SK-N-SH treated with all-trans-retinoic acid at 6 μM for 48 hours (cell line): ENCODE measurements at regions not wholly inside any gene's neighbourhood (a gene's known extent, or its start where the extent isn't known, plus 50 kb on each side); places are given as distances from the start of the nearest gene placed in this dataset.

ENCODE experiments used
- ATAC-seq: fragments of 200-7000 bp; cut with Tn5 transposase; 3 replicates; pipeline ENCODE4 v1.9.1; 2020; ENCODE audit warnings: mild to moderate bottlenecking, moderate library complexity
- ARNTL ChIP-seq: fragments of 450-650 bp; formaldehyde crosslinking; IDR thresholded peaks from 2 replicates; pipeline ENCODE4 v1.5.0; 2020; ENCODE audit warnings: low read depth, mild to moderate bottlenecking, moderate library complexity, borderline replicate concordance
- BACH2 ChIP-seq: fragments of 250-450 bp; sonication (Bioruptor Pico); IDR thresholded peaks from 2 replicates; pipeline ENCODE4 v1.9.0; 2021; ENCODE audit warnings: mild to moderate bottlenecking, borderline replicate concordance
- CREB5 ChIP-seq: fragments of 250-450 bp; sonication (Bioruptor Pico); IDR thresholded peaks from 2 replicates; pipeline ENCODE4 v1.5.1; 2020; ENCODE audit warnings: low read depth, mild to moderate bottlenecking, moderate library complexity
- CSRNP3 ChIP-seq: fragments of 250-450 bp; sonication (Bioruptor Pico); IDR thresholded peaks from 2 replicates; pipeline ENCODE4 v1.5.1; 2021; ENCODE audit warnings: mild to moderate bottlenecking, moderate library complexity
- ESRRG ChIP-seq: fragments of 250-450 bp; sonication (Bioruptor Pico); IDR thresholded peaks from 2 replicates; pipeline ENCODE4 v1.6.1; 2021; ENCODE audit warnings: mild to moderate bottlenecking
- GLIS3 ChIP-seq: fragments of 250-450 bp; sonication (Bioruptor Pico); IDR thresholded peaks from 2 replicates; pipeline ENCODE4 v1.5.0; 2020; ENCODE audit warnings: mild to moderate bottlenecking, moderate library complexity
- ISL1 ChIP-seq: fragments of 250-450 bp; sonication (Bioruptor Pico); IDR thresholded peaks from 2 replicates; pipeline ENCODE4 v2.1.2; 2022; ENCODE audit warnings: mild to moderate bottlenecking, moderate library complexity
- PATZ1 ChIP-seq: fragments of 250-450 bp; sonication (Bioruptor Pico); IDR thresholded peaks from 2 replicates; pipeline ENCODE4 v1.8.0; 2020; ENCODE audit warnings: mild to moderate bottlenecking, moderate library complexity, borderline replicate concordance
- POU6F1 ChIP-seq: fragments of 250-450 bp; sonication (Bioruptor Pico); IDR thresholded peaks from 2 replicates; pipeline ENCODE4 v1.8.0; 2021; ENCODE audit warnings: low read depth, mild to moderate bottlenecking, moderate library complexity, borderline replicate concordance
- PPARA ChIP-seq: fragments of 250-450 bp; sonication (Bioruptor Pico); IDR thresholded peaks from 2 replicates; pipeline ENCODE4 v1.5.0; 2020; ENCODE audit warnings: mild to moderate bottlenecking, borderline replicate concordance
- SNAI2 ChIP-seq: fragments of 250-450 bp; sonication (Bioruptor Pico); IDR thresholded peaks from 2 replicates; pipeline ENCODE4 v1.5.0; 2020; ENCODE audit warnings: mild to moderate bottlenecking, moderate library complexity
- TCF4 ChIP-seq: fragments of 250-450 bp; sonication (Bioruptor Pico); IDR thresholded peaks from 2 replicates; pipeline ENCODE4 v1.8.0; 2021; ENCODE audit warnings: mild to moderate bottlenecking, moderate library complexity, borderline replicate concordance
- TOX ChIP-seq: fragments of 250-450 bp; sonication (Bioruptor Pico); IDR thresholded peaks from 2 replicates; pipeline ENCODE4 v1.8.0; 2021; ENCODE audit warnings: mild to moderate bottlenecking, moderate library complexity, borderline replicate concordance
- TSHZ2 ChIP-seq: fragments of 250-450 bp; sonication (Bioruptor Pico); IDR thresholded peaks from 2 replicates; pipeline ENCODE4 v1.5.0; 2020; ENCODE audit warnings: mild to moderate bottlenecking, moderate library complexity
- ZC3H10 ChIP-seq: fragments of 250-450 bp; sonication (Bioruptor Pico); IDR thresholded peaks from 2 replicates; pipeline ENCODE4 v1.5.1; 2021; ENCODE audit warnings: mild to moderate bottlenecking, moderate library complexity
- ZFP3 ChIP-seq: fragments of 250-450 bp; sonication (Bioruptor Pico); IDR thresholded peaks from 2 replicates; pipeline ENCODE4 v1.5.0; 2020; ENCODE audit warnings: mild to moderate bottlenecking, moderate library complexity
- ZFP30 ChIP-seq: fragments of 450-650 bp; formaldehyde crosslinking; IDR thresholded peaks from 2 replicates; pipeline ENCODE4 v1.5.0; 2022; ENCODE audit warnings: mild to moderate bottlenecking, moderate library complexity
- ZNF70 ChIP-seq: fragments of 450-650 bp; formaldehyde crosslinking; IDR thresholded peaks from 2 replicates; pipeline ENCODE4 v1.5.0; 2020; ENCODE audit warnings: mild to moderate bottlenecking, moderate library complexity
- ZNF8 ChIP-seq: fragments of 450-650 bp; formaldehyde crosslinking; IDR thresholded peaks from 2 replicates; pipeline ENCODE4 v1.5.0; 2020; ENCODE audit warnings: mild to moderate bottlenecking, moderate library complexity

- TF ChIP-seq CREB5 (CRISPR knock-in tag) (no peak), POU6F1 (no peak), ZFP30 (CRISPR knock-in tag) (no peak), ESRRG (no peak), GLIS3 (CRISPR knock-in tag) (no peak), SNAI2 (CRISPR knock-in tag) (no peak), CSRNP3 (CRISPR knock-in tag) (no peak), ISL1 (CRISPR knock-in tag) (no peak), ZFP3 (CRISPR knock-in tag) (no peak)
- no peak for ATAC-seq
Measured at GRCh38 chr12:14273913-14274311, 91.6 kb upstream of the ATF7IP start.

GRCh38 chr12:14275111-14275510 lies 90.4 kb upstream of the ATF7IP start:
- no peak for ATAC-seq
- no peak for TF ChIP-seq POU6F1
- no peak for TF ChIP-seq GLIS3 (CRISPR knock-in tag)
- no peak for TF ChIP-seq ZNF70 (CRISPR knock-in tag)
- TF ChIP-seq ZC3H10 (CRISPR knock-in tag): no peak
- no peak for TF ChIP-seq TSHZ2 (CRISPR knock-in tag)
- no peak for TF ChIP-seq TOX (CRISPR knock-in tag)
- TF ChIP-seq ARNTL (CRISPR knock-in tag): no peak
- TF ChIP-seq TCF4: no peak
- TF ChIP-seq ZFP30 (CRISPR knock-in tag): no peak
- no peak for TF ChIP-seq PPARA
- TF ChIP-seq PATZ1 (CRISPR knock-in tag): no peak
- no peak for TF ChIP-seq ZFP3 (CRISPR knock-in tag)

- TF ChIP-seq ARNTL (CRISPR knock-in tag) (no peak), CSRNP3 (CRISPR knock-in tag) (no peak), ZNF8 (no peak), POU6F1 (no peak), TSHZ2 (CRISPR knock-in tag) (no peak), ISL1 (CRISPR knock-in tag) (no peak), TCF4 (no peak), SNAI2 (CRISPR knock-in tag) (no peak), ZC3H10 (CRISPR knock-in tag) (no peak), PPARA (no peak), GLIS3 (CRISPR knock-in tag) (no peak), BACH2 (CRISPR knock-in tag) (no peak)
- no peak for ATAC-seq
Measured at GRCh38 chr12:14275886-14276285, 89.6 kb upstream of the ATF7IP start.
